Panc1 (cell line): ENCODE measurements at regions not wholly inside any gene's neighbourhood (a gene's known extent, or its start where the extent isn't known, plus 50 kb on each side); places are given as distances from the start of the nearest gene placed in this dataset.
A peak's percentile ranks its signal among the peaks of the same experiment; 100 is the strongest.

Experiments
- ATAC-seq: fragments of 200-7000 bp; cut with Tn5 transposase; 2 replicates; pipeline ENCODE4 v1.9.1; 2020; ENCODE audit warnings: mild to moderate bottlenecking, moderate library complexity
- BruUV-seq: library from RNA; stranded (reverse); fragments of 400-500 nt; replicated peaks from 2 replicates; lab custom pipeline; 2021; lab: Mats Ljungman, UMichigan
- CTCF ChIA-PET: fragments of 300-600 bp; sonication (Branson Sonifier 250); formaldehyde crosslinking; loops from one replicate; lab custom pipeline; 2022; ENCODE audit warnings: antibody characterized with exemption; lab: Charles Lee
- POLR2A ChIA-PET: fragments of 300-600 bp; sonication (Branson Sonifier 250); formaldehyde crosslinking; loops from one replicate; lab custom pipeline; 2022; ENCODE audit warnings: antibody characterized with exemption; lab: Charles Lee
- DNase-seq: peaks from one replicate; pipeline ENCODE4 v3.0.0-alpha.2; 2010; ENCODE audit warnings: low read depth, low spot score
- H3K27ac ChIP-seq: 2 replicates; pipeline ENCODE4 v1.5.1; 2011; ENCODE audit warnings: mild to moderate bottlenecking, low read length, inconsistent platforms
- H3K27me3 ChIP-seq: fragments of 200-500 bp; sonication (Bioruptor generic); 2 replicates; pipeline ENCODE4 v1.6.0; 2014; ENCODE audit warnings: low read length, inconsistent platforms; ENCODE audit not compliant: control insufficient read depth, insufficient read depth
- H3K36me3 ChIP-seq: fragments of 200-500 bp; sonication (Bioruptor generic); 2 replicates; pipeline ENCODE4 v1.5.1; 2014; ENCODE audit warnings: inconsistent platforms, mild to moderate bottlenecking, low read length, moderate library complexity; ENCODE audit not compliant: control insufficient read depth, insufficient read depth
- H3K4me1 ChIP-seq: 2 replicates; pipeline ENCODE4 v1.5.1; 2011; ENCODE audit warnings: inconsistent platforms, mild to moderate bottlenecking, low read length, moderate library complexity; ENCODE audit not compliant: control insufficient read depth, insufficient read depth
- H3K4me3 ChIP-seq, 2 experiments: 2 replicates each; pipeline ENCODE4 v1.5.1; 2011 to 2012; ENCODE audit warnings: low read depth in 2 of 2, low read length in 2 of 2, mild to moderate bottlenecking in 2 of 2, inconsistent platforms in 1 of 2, moderate library complexity in 1 of 2
- H3K9me3 ChIP-seq: fragments of 200-500 bp; sonication (Bioruptor generic); 2 replicates; pipeline ENCODE4 v1.5.1; 2014; ENCODE audit warnings: low read depth, mild to moderate bottlenecking, inconsistent platforms, low read length, moderate library complexity; ENCODE audit not compliant: control insufficient read depth, insufficient read depth
- CTCF ChIP-seq: fragments of 450-650 bp; IDR thresholded peaks from 2 replicates; pipeline ENCODE4 v1.5.1; 2017; ENCODE audit warnings: mild to moderate bottlenecking
- POLR2AphosphoS5 ChIP-seq: IDR thresholded peaks from 2 replicates; pipeline ENCODE4 v1.6.1; 2012; ENCODE audit warnings: mild to moderate bottlenecking, low read depth, low read length, moderate library complexity
- SIN3A ChIP-seq: IDR thresholded peaks from 2 replicates; pipeline ENCODE4 v1.6.1; 2012; ENCODE audit warnings: low read depth, mild to moderate bottlenecking, low read length, moderate library complexity, borderline replicate concordance; ENCODE audit not compliant: insufficient read depth
- TCF7L2 ChIP-seq: IDR thresholded peaks from 2 replicates; pipeline ENCODE4 v1.6.1; 2011; ENCODE audit warnings: mild to moderate bottlenecking, low read depth, low read length, inconsistent platforms
- in situ Hi-C: cut with HindIII; loops from 2 replicates; pipeline ENCODE4 v1.10.0; 2016; ENCODE audit warnings: low sequenced_read_pairs, low pct_unique_long_range_greater_than_20kb
- intact Hi-C: fragments of 100-400 bp; cut with micrococcal nuclease; formaldehyde crosslinking; loops from one replicate; pipeline ENCODE4 v1.10.0; 2022; ENCODE audit not compliant: unreplicated experiment
- TF ChIP-seq, protein P1 (sequence below), 2 experiments: IDR thresholded peaks; 2 replicates each; pipeline ENCODE4 v1.6.1; 2011 to 2012; ENCODE audit warnings: low read depth in 2 of 2, control low read depth in 1 of 2, low read length in 1 of 2, mild to moderate bottlenecking in 1 of 2, moderate library complexity in 1 of 2; ENCODE audit not compliant: insufficient read depth in 1 of 2

DNA sequence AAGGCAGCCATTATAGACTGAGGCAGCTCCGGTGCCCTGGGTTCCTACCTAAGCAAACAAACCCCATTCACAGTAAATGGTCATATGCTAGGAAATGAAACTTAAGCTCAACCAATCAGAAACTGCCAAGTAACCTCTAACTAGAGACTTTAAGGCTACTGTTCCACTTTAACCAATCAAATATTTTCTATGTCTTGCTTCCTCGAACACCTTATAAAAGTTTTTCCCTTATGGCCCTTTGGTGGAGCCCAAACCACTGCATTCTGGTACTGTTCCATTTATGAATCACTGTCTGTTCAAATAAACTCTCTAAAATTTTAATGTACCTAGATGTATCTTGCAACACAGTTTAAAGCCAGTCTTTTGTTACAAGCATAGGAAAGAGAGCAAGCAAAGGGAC lies 361.1 kb downstream of the HGF start:
- ATAC-seq (no peak), DNase-seq (no peak)
- Histone ChIP-seq H3K9me3 (no peaks in the 10 kb centered on the region), H3K36me3 (no peaks in the 10 kb centered on the region), H3K27me3 (no peaks in the 10 kb centered on the region), H3K4me3 (no peak overlapping the region), H3K27ac (peak overlapping the region; percentile 49; the same call in 1 of the 2 replicates), H3K4me1 (peaks cover 14% of the 10 kb centered on the region; the same call in 1 of the 2 replicates)
- ChIA-PET POLR2A (no interaction called here), CTCF (no interaction called here)
- in situ Hi-C loops: no loop called here
- no TSS peak for BruUV-seq
- intact Hi-C loops: no loop called here
- TF ChIP-seq, protein P1, sequence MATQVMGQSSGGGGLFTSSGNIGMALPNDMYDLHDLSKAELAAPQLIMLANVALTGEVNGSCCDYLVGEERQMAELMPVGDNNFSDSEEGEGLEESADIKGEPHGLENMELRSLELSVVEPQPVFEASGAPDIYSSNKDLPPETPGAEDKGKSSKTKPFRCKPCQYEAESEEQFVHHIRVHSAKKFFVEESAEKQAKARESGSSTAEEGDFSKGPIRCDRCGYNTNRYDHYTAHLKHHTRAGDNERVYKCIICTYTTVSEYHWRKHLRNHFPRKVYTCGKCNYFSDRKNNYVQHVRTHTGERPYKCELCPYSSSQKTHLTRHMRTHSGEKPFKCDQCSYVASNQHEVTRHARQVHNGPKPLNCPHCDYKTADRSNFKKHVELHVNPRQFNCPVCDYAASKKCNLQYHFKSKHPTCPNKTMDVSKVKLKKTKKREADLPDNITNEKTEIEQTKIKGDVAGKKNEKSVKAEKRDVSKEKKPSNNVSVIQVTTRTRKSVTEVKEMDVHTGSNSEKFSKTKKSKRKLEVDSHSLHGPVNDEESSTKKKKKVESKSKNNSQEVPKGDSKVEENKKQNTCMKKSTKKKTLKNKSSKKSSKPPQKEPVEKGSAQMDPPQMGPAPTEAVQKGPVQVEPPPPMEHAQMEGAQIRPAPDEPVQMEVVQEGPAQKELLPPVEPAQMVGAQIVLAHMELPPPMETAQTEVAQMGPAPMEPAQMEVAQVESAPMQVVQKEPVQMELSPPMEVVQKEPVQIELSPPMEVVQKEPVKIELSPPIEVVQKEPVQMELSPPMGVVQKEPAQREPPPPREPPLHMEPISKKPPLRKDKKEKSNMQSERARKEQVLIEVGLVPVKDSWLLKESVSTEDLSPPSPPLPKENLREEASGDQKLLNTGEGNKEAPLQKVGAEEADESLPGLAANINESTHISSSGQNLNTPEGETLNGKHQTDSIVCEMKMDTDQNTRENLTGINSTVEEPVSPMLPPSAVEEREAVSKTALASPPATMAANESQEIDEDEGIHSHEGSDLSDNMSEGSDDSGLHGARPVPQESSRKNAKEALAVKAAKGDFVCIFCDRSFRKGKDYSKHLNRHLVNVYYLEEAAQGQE (IDR thresholded peaks at IDR 0.05; ENCODE audit: insufficient read depth in 1 of 2, low read depth in 2 of 2, low read length in 1 of 2): no peak
- no peak for TF ChIP-seq CTCF
- no peak for TF ChIP-seq SIN3A
- no peak for TF ChIP-seq TCF7L2
- TF ChIP-seq POLR2AphosphoS5: no peak

GRCh38 chr7:81407094-81407493 lies 362.8 kb downstream of the HGF start:
- Histone ChIP-seq H3K36me3 (no peaks in the 10 kb centered on the region), H3K4me3 (no peak overlapping the region), H3K9me3 (no peaks in the 10 kb centered on the region), H3K27me3 (no peaks in the 10 kb centered on the region), H3K4me1 (peaks cover 14% of the 10 kb centered on the region; the same call in 1 of the 2 replicates), H3K27ac (no peak overlapping the region)
- ChIA-PET CTCF (no interaction called here), POLR2A (no interaction called here)
- intact Hi-C loops: no loop called here
- in situ Hi-C loops: no loop called here
- no peak for DNase-seq
- no peak for TF ChIP-seq SIN3A
- TF ChIP-seq POLR2AphosphoS5: no peak
- BruUV-seq: no TSS peak
- ATAC-seq: no peak

DNA sequence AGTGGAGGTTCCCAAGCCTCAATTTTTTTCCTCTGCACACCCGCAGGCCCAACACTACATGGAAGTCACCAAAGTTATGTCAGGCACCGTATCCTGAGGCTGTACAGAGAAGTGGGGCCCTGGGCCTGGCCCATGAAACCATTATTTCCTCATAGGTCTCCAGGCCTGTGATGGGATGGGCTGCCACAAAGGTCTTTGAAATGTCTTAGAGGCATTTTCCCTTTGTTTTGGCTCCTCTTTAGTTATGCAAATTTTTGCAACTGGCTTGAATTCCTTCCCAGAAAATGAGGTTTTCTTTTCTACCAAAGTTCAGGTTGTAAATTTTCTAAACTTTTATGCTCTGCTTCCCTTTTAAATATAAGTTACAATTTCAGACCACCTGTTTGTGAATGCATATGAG lies 365.2 kb downstream of the HGF start:
- H3K9me3 ChIP-seq: no peaks in the 10 kb centered on the region
- in situ Hi-C loops: no loop called here
- peak overlapping the region; percentile 19; the same call in 1 of the 2 replicates for H3K27ac ChIP-seq
- ATAC-seq: no peak
- POLR2A ChIA-PET: no interaction called here
- H3K4me3 ChIP-seq: no peak overlapping the region
- DNase-seq: no peak
- CTCF ChIA-PET: no interaction called here
- no peaks in the 10 kb centered on the region for H3K27me3 ChIP-seq
- intact Hi-C loops: no loop called here
- H3K36me3 ChIP-seq: no peaks in the 10 kb centered on the region
- TF ChIP-seq POLR2AphosphoS5 (no peak), CTCF (no peak), SIN3A (no peak), TCF7L2 (no peak)
- TF ChIP-seq, protein P1 (IDR thresholded peaks at IDR 0.05; ENCODE audit: insufficient read depth in 1 of 2, low read depth in 2 of 2, low read length in 1 of 2): no peak
- H3K4me1 ChIP-seq: peaks cover 2% of the 10 kb centered on the region; the same call in 1 of the 2 replicates
- BruUV-seq: no TSS peak
